ENCODE measurements at regions not wholly inside any gene's neighbourhood (a gene's known extent, or its start where the extent isn't known, plus 50 kb on each side); places are given as distances from the start of the nearest gene placed in this dataset.

- no peak overlapping the region for H3K27ac ChIP-seq
- TF ChIP-seq CTCF (conservative IDR thresholded peaks at IDR 0.05) (no peak), ZFX (IDR thresholded peaks at IDR 0.05) (no peak)
Measured at GRCh38 chr12:131610891-131611290, 100.0 kb upstream of the SFSWAP start.

- TF ChIP-seq ZFX (IDR thresholded peaks at IDR 0.05) (no peak), CTCF (conservative IDR thresholded peaks at IDR 0.05) (no peak)
Measured at GRCh38 chr12:131611416-131612091, 99.3 kb upstream of the SFSWAP start.

GRCh38 chr12:131612092-131612755 lies 98.7 kb upstream of the SFSWAP start:
- no peak overlapping the region for H3K27ac ChIP-seq
- TF ChIP-seq ZFX (IDR thresholded peaks at IDR 0.05): no peak
- no peak for TF ChIP-seq CTCF (conservative IDR thresholded peaks at IDR 0.05)

More at GRCh38 chr12:131611416-131612091, 99.3 kb upstream of the SFSWAP start:
- H3K27ac ChIP-seq: no peak overlapping the region

- TF ChIP-seq CTCF (conservative IDR thresholded peaks at IDR 0.05) (no peak), ZFX (IDR thresholded peaks at IDR 0.05) (no peak)
- H3K27ac ChIP-seq: no peak overlapping the region
Measured at GRCh38 chr12:131613186-131613585, 97.7 kb upstream of the SFSWAP start.

GRCh38 chr12:131613678-131614077 lies 97.2 kb upstream of the SFSWAP start:
- H3K27ac ChIP-seq: no peak overlapping the region
- TF ChIP-seq ZFX (IDR thresholded peaks at IDR 0.05): no peak
- no peak for TF ChIP-seq CTCF (conservative IDR thresholded peaks at IDR 0.05)

- H3K27ac ChIP-seq: no peak overlapping the region
- TF ChIP-seq CTCF (conservative IDR thresholded peaks at IDR 0.05) (no peak), ZFX (IDR thresholded peaks at IDR 0.05) (no peak)
Measured at GRCh38 chr12:131615326-131616042, 95.4 kb upstream of the SFSWAP start.
